Activated T-helper 1 cell treated with anti-CD3 and anti-CD28 coated beads, Interleukin-12 subunit alpha, Interleukin-12 subunit beta, Interleukin-2, Interleukin-4 antibody, amounts not matched to agents 30 ng/mL and 10 ng/mL and 1 ng/mL, durations not matched to agents 14 hours and 24 hours and 36 hours (primary cell): ENCODE measurements at regions not wholly inside any gene's neighbourhood (a gene's known extent, or its start where the extent isn't known, plus 50 kb on each side); places are given as distances from the start of the nearest gene placed in this dataset.

ENCODE experiments used
- DNase-seq: peaks from one replicate; pipeline ENCODE4 v3.0.0; 2021; ENCODE audit warnings: low spot score
- H3K27ac Mint-ChIP-seq: one replicate; pipeline ENCODE4 v1.8.0; 2021; ENCODE audit warnings: mild to moderate bottlenecking, mixed read lengths
- H3K27me3 Mint-ChIP-seq: one replicate; pipeline ENCODE4 v1.8.0; 2022; ENCODE audit warnings: mild to moderate bottlenecking, moderate library complexity, mixed read lengths; ENCODE audit not compliant: insufficient read depth
- H3K36me3 Mint-ChIP-seq: one replicate; pipeline ENCODE4 v1.8.0; 2021; ENCODE audit warnings: low read depth, mixed read lengths
- H3K4me1 Mint-ChIP-seq: one replicate; pipeline ENCODE4 v1.8.0; 2021; ENCODE audit warnings: low read depth, mixed read lengths
- H3K4me3 Mint-ChIP-seq: one replicate; pipeline ENCODE4 v1.8.0; 2021; ENCODE audit warnings: mild to moderate bottlenecking, moderate library complexity, mixed read lengths
- H3K9me3 Mint-ChIP-seq: one replicate; pipeline ENCODE4 v1.8.0; 2021; ENCODE audit warnings: mixed read lengths
- intact Hi-C: fragments of 100-400 bp; cut with micrococcal nuclease; formaldehyde crosslinking; loops from one replicate; pipeline ENCODE4 v1.15.1; 2024

- Mint-ChIP-seq H3K27me3 (peaks cover 7% of the 10 kb centered on the region), H3K27ac (no peak overlapping the region), H3K4me1 (no peaks in the 10 kb centered on the region), H3K9me3 (no peaks in the 10 kb centered on the region), H3K4me3 (no peak overlapping the region), H3K36me3 (no peaks in the 10 kb centered on the region)
- intact Hi-C loops, result no loop called here
- no peak for DNase-seq
These were observed 144.6 kb upstream of the FOXF1 start for GRCh38 chr16:86365513-86366273.

DNA sequence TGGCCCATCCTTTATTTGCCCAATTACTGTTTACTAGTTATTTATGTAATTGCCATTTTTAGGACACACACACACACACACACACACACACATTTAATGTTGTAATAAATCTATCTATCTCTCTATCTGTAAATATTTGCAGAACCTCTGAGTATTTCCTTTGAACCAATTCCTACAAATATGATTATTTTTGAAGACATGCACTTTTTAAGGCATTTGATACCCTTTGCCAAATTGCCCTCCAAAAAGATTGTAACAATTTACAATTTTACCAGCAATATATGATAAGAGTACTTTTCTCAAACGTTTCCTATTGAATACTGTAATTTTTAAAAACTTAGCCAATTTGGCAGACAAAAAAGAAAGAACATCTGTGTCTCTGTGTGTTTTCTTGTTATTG, 143.8 kb upstream of the FOXF1 start:
- DNase-seq, result no peak
- Mint-ChIP-seq H3K36me3 (no peaks in the 10 kb centered on the region), H3K4me1 (no peaks in the 10 kb centered on the region), H3K27ac (no peak overlapping the region), H3K4me3 (no peak overlapping the region), H3K27me3 (peaks cover 7% of the 10 kb centered on the region), H3K9me3 (no peaks in the 10 kb centered on the region)
- intact Hi-C loops, result no loop called here

GRCh38 chr16:86367291-86368072, 142.8 kb upstream of the FOXF1 start:
- no peaks in the 10 kb centered on the region for H3K4me1 Mint-ChIP-seq
- H3K9me3 Mint-ChIP-seq, result no peaks in the 10 kb centered on the region
- H3K4me3 Mint-ChIP-seq, result no peak overlapping the region
- no peaks in the 10 kb centered on the region for H3K36me3 Mint-ChIP-seq
- H3K27me3 Mint-ChIP-seq, result peaks cover 7% of the 10 kb centered on the region
- intact Hi-C loops, result no loop called here
- H3K27ac Mint-ChIP-seq, result no peak overlapping the region
- DNase-seq, result no peak

GRCh38 chr16:86368261-86368660, 142.1 kb upstream of the FOXF1 start:
- no peak overlapping the region for H3K4me3 Mint-ChIP-seq
- H3K27me3 Mint-ChIP-seq, result peaks cover 6% of the 10 kb centered on the region
- no peaks in the 10 kb centered on the region for H3K36me3 Mint-ChIP-seq
- intact Hi-C loops, result no loop called here
- H3K4me1 Mint-ChIP-seq, result no peaks in the 10 kb centered on the region
- no peak for DNase-seq
- H3K27ac Mint-ChIP-seq, result no peak overlapping the region
- H3K9me3 Mint-ChIP-seq, result no peaks in the 10 kb centered on the region

GRCh38 chr16:86370062-86370461, 140.3 kb upstream of the FOXF1 start:
- Mint-ChIP-seq H3K4me1 (no peaks in the 10 kb centered on the region), H3K36me3 (no peaks in the 10 kb centered on the region), H3K4me3 (no peak overlapping the region), H3K9me3 (no peaks in the 10 kb centered on the region), H3K27ac (no peak overlapping the region), H3K27me3 (peaks cover 2% of the 10 kb centered on the region)
- intact Hi-C loops, result no loop called here
- DNase-seq, result no peak

DNA sequence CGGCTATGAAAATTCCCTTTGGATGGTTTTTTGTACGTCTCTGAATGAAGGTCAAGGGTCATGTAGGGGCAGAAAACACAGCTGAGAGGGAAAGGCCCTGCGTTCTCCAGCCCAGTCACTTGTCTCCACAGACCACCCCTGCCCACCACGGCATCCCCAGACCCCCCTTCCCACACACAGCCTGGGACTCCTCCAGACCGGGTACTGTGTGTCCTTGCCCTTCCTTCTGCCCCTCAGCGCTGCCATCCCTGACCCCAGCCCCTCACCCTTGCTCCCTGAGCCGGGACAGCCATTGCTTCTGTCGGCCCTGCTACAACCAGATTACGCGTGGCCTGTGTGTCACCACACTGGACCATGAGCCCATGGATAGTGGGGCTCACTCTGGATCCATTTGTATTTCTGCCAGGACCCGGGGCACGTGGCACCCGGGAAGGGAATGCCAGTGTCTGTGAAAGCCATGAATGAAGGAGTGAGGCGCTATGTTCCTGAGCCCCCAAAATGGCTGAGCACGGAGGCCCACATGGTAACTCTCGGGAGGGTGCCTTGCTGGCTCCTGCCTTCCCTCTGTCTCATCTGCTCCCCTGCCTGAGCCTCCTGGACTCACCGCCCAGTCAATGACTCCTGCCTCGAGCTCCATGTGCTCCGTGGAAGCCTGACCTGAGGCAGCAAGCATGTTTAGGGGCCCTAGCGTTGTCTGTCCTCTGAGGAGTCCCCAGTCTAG, 139.1 kb upstream of the FOXF1 start:
- intact Hi-C loops, result no loop called here
- no peaks in the 10 kb centered on the region for H3K4me1 Mint-ChIP-seq
- H3K4me3 Mint-ChIP-seq, result no peak overlapping the region
- H3K27me3 Mint-ChIP-seq, result peaks cover 2% of the 10 kb centered on the region
- H3K9me3 Mint-ChIP-seq, result no peaks in the 10 kb centered on the region
- no peak overlapping the region for H3K27ac Mint-ChIP-seq
- H3K36me3 Mint-ChIP-seq, result no peaks in the 10 kb centered on the region
- DNase-seq, result no peak

DNA sequence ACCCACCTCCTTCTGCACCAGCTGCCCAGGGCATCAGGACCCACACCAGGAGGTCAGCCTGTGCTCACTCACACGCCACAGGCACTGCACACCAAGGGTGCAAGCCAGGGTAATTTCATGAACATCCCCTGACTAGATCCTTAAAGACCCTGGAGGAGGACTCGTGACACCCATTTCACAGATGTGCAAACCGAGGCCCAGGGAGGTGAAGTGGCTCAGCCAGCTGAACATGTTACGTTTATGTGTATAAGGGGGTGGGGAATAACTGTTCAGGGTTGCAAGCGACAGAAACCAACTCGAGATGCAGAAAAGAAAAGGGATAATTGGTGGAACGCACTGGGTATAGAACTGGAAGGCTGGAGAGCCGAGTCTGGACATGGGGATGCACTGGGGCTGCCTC, 138.1 kb upstream of the FOXF1 start:
- Mint-ChIP-seq H3K36me3 (no peaks in the 10 kb centered on the region), H3K27me3 (peaks cover 2% of the 10 kb centered on the region), H3K4me3 (no peak overlapping the region), H3K4me1 (no peaks in the 10 kb centered on the region), H3K9me3 (no peaks in the 10 kb centered on the region), H3K27ac (no peak overlapping the region)
- intact Hi-C loops, result no loop called here
- DNase-seq, result no peak

GRCh38 chr16:86373276-86373901, 136.9 kb upstream of the FOXF1 start:
- Mint-ChIP-seq H3K4me3 (no peak overlapping the region), H3K9me3 (no peaks in the 10 kb centered on the region), H3K36me3 (no peaks in the 10 kb centered on the region), H3K4me1 (no peaks in the 10 kb centered on the region), H3K27me3 (peaks cover 2% of the 10 kb centered on the region), H3K27ac (no peak overlapping the region)
- DNase-seq, result no peak
- intact Hi-C loops, result no loop called here

GRCh38 chr16:86374603-86375130, 135.7 kb upstream of the FOXF1 start:
- Mint-ChIP-seq H3K9me3 (no peaks in the 10 kb centered on the region), H3K27ac (no peak overlapping the region), H3K4me1 (no peaks in the 10 kb centered on the region), H3K27me3 (peaks cover 2% of the 10 kb centered on the region), H3K4me3 (no peak overlapping the region), H3K36me3 (no peaks in the 10 kb centered on the region)
- intact Hi-C loops, result no loop called here
- DNase-seq, result no peak

DNA sequence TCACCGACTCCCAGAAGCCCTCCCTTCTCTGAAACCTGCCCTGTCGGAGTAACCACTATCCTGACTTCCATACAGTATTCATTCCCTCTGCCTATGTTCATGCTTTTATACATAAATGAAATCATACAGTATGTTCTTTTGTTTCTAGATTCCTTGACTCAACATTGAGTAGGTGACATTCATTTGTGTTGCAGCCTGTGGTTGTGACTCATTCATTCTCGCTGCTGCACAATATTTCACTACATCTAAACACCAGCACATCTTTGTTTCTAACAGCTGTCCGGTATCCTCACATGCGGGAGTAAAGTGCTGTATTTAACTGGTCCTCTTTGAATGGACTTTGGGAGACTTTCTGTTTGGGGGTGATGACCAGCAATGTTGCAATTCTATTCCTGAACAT, 135.0 kb upstream of the FOXF1 start:
- H3K27ac Mint-ChIP-seq, result no peak overlapping the region
- H3K4me1 Mint-ChIP-seq, result no peaks in the 10 kb centered on the region
- DNase-seq, result no peak
- H3K9me3 Mint-ChIP-seq, result no peaks in the 10 kb centered on the region
- no peaks in the 10 kb centered on the region for H3K36me3 Mint-ChIP-seq
- peaks cover 4% of the 10 kb centered on the region for H3K27me3 Mint-ChIP-seq
- H3K4me3 Mint-ChIP-seq, result no peak overlapping the region
- intact Hi-C loops, result no loop called here

GRCh38 chr16:86375851-86376250, 134.5 kb upstream of the FOXF1 start:
- Mint-ChIP-seq H3K27ac (no peak overlapping the region), H3K4me3 (no peak overlapping the region), H3K4me1 (no peaks in the 10 kb centered on the region), H3K36me3 (no peaks in the 10 kb centered on the region), H3K9me3 (no peaks in the 10 kb centered on the region), H3K27me3 (peaks cover 4% of the 10 kb centered on the region)
- DNase-seq, result no peak
- intact Hi-C loops, result no loop called here

GRCh38 chr16:86376837-86377236, 133.5 kb upstream of the FOXF1 start:
- H3K4me3 Mint-ChIP-seq, result no peak overlapping the region

More at GRCh38 chr16:86376837-86377236, 133.5 kb upstream of the FOXF1 start:
- DNase-seq, result no peak
- H3K4me1 Mint-ChIP-seq, result no peaks in the 10 kb centered on the region
- H3K9me3 Mint-ChIP-seq, result no peaks in the 10 kb centered on the region
- H3K36me3 Mint-ChIP-seq, result no peaks in the 10 kb centered on the region
- peaks cover 4% of the 10 kb centered on the region for H3K27me3 Mint-ChIP-seq
- H3K27ac Mint-ChIP-seq, result no peak overlapping the region
- intact Hi-C loops, result no loop called here
